HUES6 (cell line): ENCODE measurements at regions not wholly inside any gene's neighbourhood (a gene's known extent, or its start where the extent isn't known, plus 50 kb on each side); places are given as distances from the start of the nearest gene placed in this dataset.
"Not testable (repeated sequence)": the region's sequence is repeated elsewhere in the genome, so short reads cannot be mapped to it uniquely, and the experiment has no call there.

Experiments used
- H3K27ac ChIP-seq: 2 replicates; pipeline ENCODE4 v1.7.0; 2013; ENCODE audit warnings: low read depth, mild to moderate bottlenecking, low read length, inconsistent platforms
- H3K27me3 ChIP-seq: 2 replicates; pipeline ENCODE4 v1.6.1; 2013; ENCODE audit warnings: low read length; ENCODE audit not compliant: control insufficient read depth, insufficient read depth
- H3K36me3 ChIP-seq: 2 replicates; pipeline ENCODE4 v1.6.1; 2013; ENCODE audit warnings: low read length; ENCODE audit not compliant: control insufficient read depth, insufficient read depth
- H3K4me1 ChIP-seq: 2 replicates; pipeline ENCODE4 v1.6.1; 2013; ENCODE audit warnings: low read length; ENCODE audit not compliant: control insufficient read depth, insufficient read depth
- H3K4me3 ChIP-seq: 2 replicates; pipeline ENCODE4 v1.5.1; 2013; ENCODE audit warnings: low read depth, low read length
- H3K9ac ChIP-seq: one replicate; pipeline ENCODE4 v1.6.1; 2013; ENCODE audit warnings: mild to moderate bottlenecking, low read length
- H3K9me3 ChIP-seq: 2 replicates; pipeline ENCODE4 v1.6.1; 2013; ENCODE audit warnings: low read depth, low read length; ENCODE audit not compliant: control insufficient read depth, insufficient read depth

DNA sequence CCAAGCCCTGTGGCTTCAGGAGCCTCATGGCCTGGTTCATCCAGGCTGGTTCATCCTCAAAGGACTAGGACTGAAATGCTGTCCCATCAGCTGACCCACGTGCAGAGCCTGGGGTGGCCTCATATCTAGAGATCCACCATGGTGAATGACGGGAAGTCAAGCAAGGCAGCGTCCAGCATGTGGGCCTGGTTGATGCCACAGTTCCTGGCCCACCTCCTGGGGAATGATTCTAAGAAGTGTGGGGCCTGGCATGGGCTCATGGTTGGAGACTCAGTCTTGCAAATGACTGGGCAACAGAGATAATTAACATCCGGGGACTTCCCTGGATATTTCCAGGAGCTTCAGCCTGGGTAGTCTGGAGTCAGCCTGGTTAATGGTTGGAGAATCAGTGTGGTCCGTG lies 302.4 kb upstream of the SFSWAP start:
- peaks cover 5% of the 10 kb centered on the region; the same call in 1 of the 2 replicates for H3K9me3 ChIP-seq
- H3K27ac ChIP-seq = no peak overlapping the region
- H3K9ac ChIP-seq = no peak overlapping the region
- H3K27me3 ChIP-seq = peaks cover 31% of the 10 kb centered on the region
- H3K4me1 ChIP-seq = no peaks in the 10 kb centered on the region
- no peak overlapping the region for H3K4me3 ChIP-seq
- no peaks in the 10 kb centered on the region for H3K36me3 ChIP-seq

- no peaks in the 10 kb centered on the region for H3K4me1 ChIP-seq
- no peak overlapping the region for H3K9ac ChIP-seq
- peaks cover 5% of the 10 kb centered on the region; the same call in 1 of the 2 replicates for H3K9me3 ChIP-seq
- H3K36me3 ChIP-seq = no peaks in the 10 kb centered on the region
- peaks cover 31% of the 10 kb centered on the region for H3K27me3 ChIP-seq
- no peak overlapping the region for H3K27ac ChIP-seq
- H3K4me3 ChIP-seq = no peak overlapping the region
These were observed 301.7 kb upstream of the SFSWAP start for GRCh38 chr12:131409211-131409610.

- peaks cover 26% of the 10 kb centered on the region for H3K27me3 ChIP-seq
- H3K36me3 ChIP-seq, H3K4me3 ChIP-seq, H3K4me1 ChIP-seq, H3K9ac ChIP-seq, H3K27ac ChIP-seq, H3K9me3 ChIP-seq: not testable (repeated sequence)
These were observed 299.1 kb upstream of the SFSWAP start for GRCh38 chr12:131411827-131412226.

DNA sequence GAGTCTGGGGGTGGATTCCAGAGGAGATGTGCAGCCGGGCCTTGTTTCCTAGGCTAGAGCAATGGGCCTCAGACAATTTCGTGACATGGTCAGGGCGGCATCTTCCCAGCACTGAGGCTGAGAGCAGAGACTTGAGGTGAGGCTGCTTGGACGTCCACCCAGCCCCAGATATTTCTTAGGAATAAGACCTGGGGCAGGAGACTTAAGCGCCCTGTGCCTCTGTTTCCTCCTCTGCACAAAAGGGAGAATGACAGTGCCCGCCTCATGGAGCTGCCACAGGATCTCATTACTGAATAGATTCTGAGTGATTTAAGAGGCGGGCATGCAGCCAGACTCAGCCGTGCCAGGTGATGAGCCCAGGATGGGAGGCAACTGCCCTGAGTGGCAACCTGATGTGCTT lies 297.9 kb upstream of the SFSWAP start:
- no peak overlapping the region for H3K27ac ChIP-seq

GRCh38 chr12:131413471-131413870 lies 297.4 kb upstream of the SFSWAP start:
- no peaks in the 10 kb centered on the region for H3K36me3 ChIP-seq
- H3K4me1 ChIP-seq = no peaks in the 10 kb centered on the region
- no peak overlapping the region for H3K4me3 ChIP-seq
- no peak overlapping the region for H3K27ac ChIP-seq
- H3K27me3 ChIP-seq = peaks cover 21% of the 10 kb centered on the region
- H3K9ac ChIP-seq = no peak overlapping the region
- H3K9me3 ChIP-seq = peaks cover 18% of the 10 kb centered on the region; the same call in 1 of the 2 replicates

More for the DNA sequence above, 297.9 kb upstream of the SFSWAP start:
- Histone ChIP-seq H3K27me3 (peaks cover 23% of the 10 kb centered on the region), H3K9me3 (peaks cover 16% of the 10 kb centered on the region; the same call in 1 of the 2 replicates), H3K4me1 (no peaks in the 10 kb centered on the region), H3K36me3 (no peaks in the 10 kb centered on the region), H3K9ac (no peak overlapping the region), H3K4me3 (no peak overlapping the region)

DNA sequence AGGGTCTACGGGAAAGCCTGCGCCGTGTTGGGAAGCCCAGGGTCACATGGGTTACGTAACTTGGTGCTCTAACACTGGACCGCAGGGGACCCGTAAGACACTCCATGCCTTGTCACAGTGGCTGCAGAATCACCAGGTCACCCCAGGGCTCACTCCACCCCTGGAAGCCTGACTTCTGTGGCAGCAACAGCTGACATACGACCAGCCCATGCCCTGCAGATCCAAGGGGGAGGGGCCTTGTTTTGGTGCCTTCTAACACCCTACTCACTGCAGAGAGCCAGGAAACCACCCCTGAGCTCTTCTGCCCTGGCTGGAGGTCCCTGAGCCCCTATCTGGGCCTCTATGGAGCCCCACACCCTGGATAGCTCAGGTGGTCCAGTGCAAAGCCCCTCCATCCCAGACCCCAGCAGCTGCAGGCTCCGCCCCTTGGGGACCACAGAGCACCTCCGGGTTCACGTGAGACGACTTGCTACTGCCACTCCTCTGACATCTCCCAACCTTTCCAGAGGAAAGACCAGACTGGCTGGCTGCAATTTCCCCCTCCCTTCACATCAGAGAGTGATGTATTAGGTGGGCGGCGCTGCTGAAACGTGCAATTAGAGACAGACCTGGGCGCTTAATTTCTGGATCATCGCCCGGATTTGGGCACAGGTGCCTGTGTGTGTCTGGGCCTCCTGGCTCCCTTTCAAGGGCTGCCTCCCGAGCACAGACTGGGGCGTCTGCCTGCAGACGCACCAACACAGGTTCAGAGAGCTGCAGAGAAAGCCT lies 296.6 kb upstream of the SFSWAP start:
- not testable (repeated sequence) for H3K4me1 ChIP-seq, H3K36me3 ChIP-seq, H3K27ac ChIP-seq, H3K4me3 ChIP-seq, H3K9ac ChIP-seq
- H3K27me3 ChIP-seq = peaks cover 16% of the 10 kb centered on the region
- peaks cover 18% of the 10 kb centered on the region; the same call in 1 of the 2 replicates for H3K9me3 ChIP-seq

DNA sequence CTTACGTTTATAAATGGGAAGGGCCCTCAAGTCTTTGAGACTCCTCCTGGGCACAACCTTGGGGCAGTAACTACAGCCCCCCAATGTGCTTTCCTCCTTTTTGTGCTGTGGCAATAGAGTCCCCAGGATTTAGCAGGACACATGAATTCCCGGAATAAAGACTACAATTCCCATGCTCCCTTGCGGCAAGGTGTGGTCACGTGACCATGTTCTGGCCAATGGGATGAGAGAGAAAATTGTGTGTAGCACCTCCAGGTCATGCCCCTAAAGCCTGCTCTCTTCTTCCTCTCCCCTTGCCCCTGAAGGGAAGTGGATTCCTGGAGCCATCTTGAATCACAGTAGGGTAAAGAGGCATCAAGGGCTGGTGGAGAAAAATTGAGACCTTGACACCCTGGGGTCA lies 295.1 kb upstream of the SFSWAP start:
- Histone ChIP-seq H3K27me3 (peaks cover 17% of the 10 kb centered on the region), H3K9ac (no peak overlapping the region), H3K36me3 (no peaks in the 10 kb centered on the region), H3K4me3 (no peak overlapping the region), H3K4me1 (no peaks in the 10 kb centered on the region), H3K27ac (no peak overlapping the region), H3K9me3 (peaks cover 18% of the 10 kb centered on the region; the same call in 1 of the 2 replicates)

DNA sequence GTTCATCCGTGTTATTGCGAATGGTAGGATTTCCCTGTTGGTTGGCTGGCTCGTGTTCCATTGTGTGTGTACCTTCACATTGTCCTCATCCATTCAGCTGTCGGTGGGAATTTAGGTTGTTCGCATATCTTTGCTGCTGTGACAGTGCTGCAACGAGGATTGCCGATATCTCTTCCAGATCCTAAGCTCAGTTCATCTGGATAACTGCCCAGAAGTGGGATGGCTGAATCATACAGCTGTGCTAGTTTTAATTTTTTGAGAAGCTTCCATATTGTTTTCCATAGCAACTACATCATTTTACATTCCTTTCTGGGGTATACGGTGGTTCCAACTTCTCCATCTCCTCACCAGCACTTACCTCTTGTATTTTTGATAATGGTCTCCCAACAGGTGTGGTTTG lies 292.8 kb upstream of the SFSWAP start:
- H3K9ac ChIP-seq = no peak overlapping the region
- peaks cover 20% of the 10 kb centered on the region; the same call in 1 of the 2 replicates for H3K9me3 ChIP-seq
- no peaks in the 10 kb centered on the region for H3K4me1 ChIP-seq
- H3K27ac ChIP-seq = no peak overlapping the region
- H3K4me3 ChIP-seq = no peak overlapping the region
- peaks cover 11% of the 10 kb centered on the region for H3K27me3 ChIP-seq
- H3K36me3 ChIP-seq = no peaks in the 10 kb centered on the region

- Histone ChIP-seq H3K27me3 (peaks cover 10% of the 10 kb centered on the region), H3K27ac (no peak overlapping the region)
These were observed 292.0 kb upstream of the SFSWAP start for GRCh38 chr12:131418884-131419283.

DNA sequence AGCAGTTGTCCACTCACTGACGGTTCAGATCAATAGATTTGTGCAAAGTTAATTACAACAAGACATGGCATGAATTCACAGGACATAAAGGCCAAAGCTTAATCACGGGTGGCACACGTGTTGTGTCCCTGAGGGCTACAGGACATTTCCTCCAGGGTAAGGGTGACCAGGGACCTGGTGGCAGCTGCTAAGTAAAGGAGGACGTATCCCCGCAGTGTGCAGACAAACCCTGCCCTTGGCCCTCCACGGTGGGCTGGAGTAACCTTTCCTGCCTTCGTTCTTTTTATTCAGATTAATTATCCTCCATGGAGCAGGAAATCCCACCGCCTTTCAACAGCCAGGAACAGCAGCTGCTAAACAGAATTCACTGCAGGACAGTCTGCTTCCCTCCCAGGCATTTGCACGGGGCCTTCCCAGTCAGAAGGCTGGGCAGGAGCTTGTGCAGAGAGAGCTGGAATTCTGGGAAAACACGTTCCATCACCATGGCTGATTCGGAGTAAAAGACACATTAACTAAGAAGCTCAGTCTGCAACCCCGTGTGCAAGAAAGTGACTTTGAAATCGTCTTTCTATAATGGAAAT lies 289.9 kb upstream of the SFSWAP start:
- H3K27me3 ChIP-seq = peaks cover 10% of the 10 kb centered on the region
- peaks cover 32% of the 10 kb centered on the region for H3K9me3 ChIP-seq
- H3K36me3 ChIP-seq = no peaks in the 10 kb centered on the region
- no peak overlapping the region for H3K4me3 ChIP-seq
- H3K9ac ChIP-seq = no peak overlapping the region
- no peaks in the 10 kb centered on the region for H3K4me1 ChIP-seq
- H3K27ac ChIP-seq = no peak overlapping the region

More at GRCh38 chr12:131418884-131419283, 292.0 kb upstream of the SFSWAP start:
- Histone ChIP-seq H3K36me3 (no peaks in the 10 kb centered on the region), H3K4me3 (no peak overlapping the region), H3K4me1 (no peaks in the 10 kb centered on the region), H3K9ac (no peak overlapping the region), H3K9me3 (peaks cover 23% of the 10 kb centered on the region)

GRCh38 chr12:131421509-131422186 lies 289.2 kb upstream of the SFSWAP start:
- Histone ChIP-seq H3K27ac (no peak overlapping the region), H3K4me3 (no peak overlapping the region), H3K36me3 (no peaks in the 10 kb centered on the region), H3K9ac (no peak overlapping the region), H3K4me1 (no peaks in the 10 kb centered on the region), H3K9me3 (peaks cover 28% of the 10 kb centered on the region), H3K27me3 (peaks cover 10% of the 10 kb centered on the region)
